NT2/D1 (cell line): ENCODE measurements at regions not wholly inside any gene's neighbourhood (a gene's known extent, or its start where the extent isn't known, plus 50 kb on each side); places are given as distances from the start of the nearest gene placed in this dataset.

Source experiments
- DNase-seq: peaks from one replicate; pipeline ENCODE4 v3.0.0-alpha.2; 2011; ENCODE audit warnings: low read depth, low spot score
- H3K27me3 ChIP-seq: 2 replicates; pipeline ENCODE4 v1.6.0; 2011; ENCODE audit warnings: mild to moderate bottlenecking; ENCODE audit not compliant: insufficient read length, insufficient read depth
- H3K36me3 ChIP-seq: 2 replicates; pipeline ENCODE4 v1.6.1; 2011; ENCODE audit warnings: mild to moderate bottlenecking, low read length, mixed read lengths; ENCODE audit not compliant: insufficient read depth, insufficient read length
- H3K4me1 ChIP-seq: 2 replicates; pipeline ENCODE4 v1.5.1; 2011; ENCODE audit not compliant: insufficient read depth, insufficient read length
- H3K4me3 ChIP-seq: 2 replicates; pipeline ENCODE4 v1.5.1; 2011; ENCODE audit warnings: low read depth; ENCODE audit not compliant: insufficient read length
- H3K9ac ChIP-seq: 2 replicates; pipeline ENCODE4 v1.6.0; 2011; ENCODE audit warnings: low read depth; ENCODE audit not compliant: insufficient read length
- H3K9me3 ChIP-seq: 2 replicates; pipeline ENCODE4 v1.5.1; 2011; ENCODE audit warnings: mild to moderate bottlenecking, low read length; ENCODE audit not compliant: insufficient read depth
- SUZ12 ChIP-seq: IDR thresholded peaks from 2 replicates; pipeline ENCODE4 v1.6.1; 2011; ENCODE audit not compliant: insufficient read length, insufficient read depth; ENCODE audit errors: extremely low read depth
- YY1 ChIP-seq: IDR thresholded peaks from 2 replicates; pipeline ENCODE4 v1.6.1; 2011; ENCODE audit not compliant: insufficient read length, insufficient read depth
- ZNF274 ChIP-seq: IDR thresholded peaks from 2 replicates; pipeline ENCODE4 v1.6.1; 2011; ENCODE audit warnings: mild to moderate bottlenecking, low read depth, low read length

DNA sequence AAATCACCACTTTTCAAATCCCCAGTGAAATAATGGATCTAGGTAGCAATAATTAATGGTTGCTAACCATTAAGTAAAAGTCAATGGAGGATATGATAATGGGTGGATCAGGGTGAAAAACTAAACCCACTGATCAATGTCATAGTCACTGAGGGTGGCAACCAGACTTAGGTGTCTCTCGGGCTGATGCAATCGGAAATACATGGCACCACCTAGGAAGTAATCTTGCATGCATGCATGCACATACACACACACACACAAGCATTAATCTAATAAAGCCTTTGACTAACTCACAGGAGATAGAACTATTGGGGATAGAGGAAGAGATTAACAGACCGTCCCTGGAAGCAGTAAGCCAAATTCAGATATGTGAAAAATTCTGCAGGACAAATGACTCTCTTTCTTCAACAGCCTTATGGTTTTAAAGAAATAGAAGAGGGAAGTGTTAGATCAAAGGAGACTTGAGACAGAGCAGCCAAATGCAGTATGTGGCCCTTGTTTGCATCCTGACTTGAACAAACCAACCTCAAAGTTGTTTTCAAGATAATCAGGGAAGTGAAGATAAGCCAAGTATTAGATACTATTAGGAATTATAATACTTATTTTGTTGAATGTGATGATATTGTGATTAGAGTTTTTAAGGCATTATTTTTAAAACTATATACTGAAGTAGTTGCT, 186.0 kb upstream of the RMP24 start:
- no peak overlapping the region for H3K9ac ChIP-seq
- no peak for DNase-seq
- H3K4me3 ChIP-seq = no peak overlapping the region
- no peaks in the 10 kb centered on the region for H3K36me3 ChIP-seq
- no peak for TF ChIP-seq YY1
- TF ChIP-seq ZNF274 = no peak
- TF ChIP-seq SUZ12 = no peak
- H3K27me3 ChIP-seq = no peaks in the 10 kb centered on the region
- H3K4me1 ChIP-seq = no peaks in the 10 kb centered on the region
- no peaks in the 10 kb centered on the region for H3K9me3 ChIP-seq

- DNase-seq = no peak
- TF ChIP-seq SUZ12 (no peak), ZNF274 (no peak), YY1 (no peak)
- Histone ChIP-seq H3K4me1 (no peaks in the 10 kb centered on the region), H3K4me3 (no peak overlapping the region), H3K9me3 (no peaks in the 10 kb centered on the region), H3K9ac (no peak overlapping the region), H3K36me3 (no peaks in the 10 kb centered on the region), H3K27me3 (no peaks in the 10 kb centered on the region)
Observed at GRCh38 chr18:35789543-35789942, 182.9 kb upstream of the RMP24 start.

- Histone ChIP-seq H3K9me3 (no peaks in the 10 kb centered on the region), H3K4me1 (no peaks in the 10 kb centered on the region), H3K4me3 (no peak overlapping the region), H3K27me3 (no peaks in the 10 kb centered on the region), H3K36me3 (no peaks in the 10 kb centered on the region), H3K9ac (no peak overlapping the region)
- TF ChIP-seq YY1 (no peak), ZNF274 (no peak), SUZ12 (no peak)
- DNase-seq = no peak
Observed at GRCh38 chr18:35797948-35798347, 174.5 kb upstream of the RMP24 start.

DNA sequence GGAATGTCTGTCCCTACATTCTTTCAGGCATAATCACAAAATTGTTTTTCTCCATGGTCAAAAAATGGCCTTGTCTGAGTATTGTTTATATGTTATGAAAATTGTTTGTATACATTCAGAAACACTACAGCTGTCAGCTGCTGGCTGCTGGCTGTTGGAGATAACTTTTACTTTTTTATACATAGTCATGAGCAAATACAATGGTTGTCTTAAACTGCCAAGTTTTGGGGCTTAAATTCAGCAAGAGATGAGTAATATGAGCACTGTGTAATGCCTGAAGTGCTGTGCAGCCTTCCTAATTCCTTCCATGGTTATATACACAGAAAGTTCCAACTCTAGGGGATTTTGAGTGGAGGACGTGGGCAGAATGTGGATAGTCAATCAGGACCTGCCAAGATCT, 168.9 kb upstream of the RMP24 start:
- H3K27me3 ChIP-seq = no peaks in the 10 kb centered on the region
- TF ChIP-seq ZNF274 (no peak), SUZ12 (no peak), YY1 (no peak)
- no peaks in the 10 kb centered on the region for H3K36me3 ChIP-seq
- no peaks in the 10 kb centered on the region for H3K4me1 ChIP-seq
- H3K9ac ChIP-seq = no peak overlapping the region
- no peaks in the 10 kb centered on the region for H3K9me3 ChIP-seq
- H3K4me3 ChIP-seq = no peak overlapping the region
- DNase-seq = no peak

DNA sequence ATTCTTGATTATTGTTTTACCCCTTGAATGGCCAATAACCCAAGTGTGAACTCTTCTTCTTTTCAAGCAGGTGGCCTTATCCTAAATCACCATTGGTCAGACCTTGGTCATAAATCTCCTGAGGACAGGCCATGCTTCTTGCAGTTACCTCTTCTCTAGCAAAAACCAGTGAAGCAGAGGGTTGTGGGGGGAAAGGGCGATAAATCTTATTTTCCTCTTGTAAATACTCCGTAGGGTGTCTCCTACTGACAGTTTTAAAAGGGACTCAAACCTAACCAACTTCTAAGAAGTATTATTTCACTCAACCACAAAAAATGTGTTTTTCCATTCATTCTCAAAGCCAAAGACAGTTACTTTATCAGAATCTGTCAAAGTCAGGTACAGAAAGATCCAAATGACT, 168.1 kb upstream of the RMP24 start:
- no peak overlapping the region for H3K4me3 ChIP-seq
- no peaks in the 10 kb centered on the region for H3K9me3 ChIP-seq
- DNase-seq = no peak
- H3K27me3 ChIP-seq = no peaks in the 10 kb centered on the region
- no peak for TF ChIP-seq SUZ12
- no peak for TF ChIP-seq YY1
- no peak for TF ChIP-seq ZNF274
- no peak overlapping the region for H3K9ac ChIP-seq
- no peaks in the 10 kb centered on the region for H3K36me3 ChIP-seq
- no peaks in the 10 kb centered on the region for H3K4me1 ChIP-seq

DNA sequence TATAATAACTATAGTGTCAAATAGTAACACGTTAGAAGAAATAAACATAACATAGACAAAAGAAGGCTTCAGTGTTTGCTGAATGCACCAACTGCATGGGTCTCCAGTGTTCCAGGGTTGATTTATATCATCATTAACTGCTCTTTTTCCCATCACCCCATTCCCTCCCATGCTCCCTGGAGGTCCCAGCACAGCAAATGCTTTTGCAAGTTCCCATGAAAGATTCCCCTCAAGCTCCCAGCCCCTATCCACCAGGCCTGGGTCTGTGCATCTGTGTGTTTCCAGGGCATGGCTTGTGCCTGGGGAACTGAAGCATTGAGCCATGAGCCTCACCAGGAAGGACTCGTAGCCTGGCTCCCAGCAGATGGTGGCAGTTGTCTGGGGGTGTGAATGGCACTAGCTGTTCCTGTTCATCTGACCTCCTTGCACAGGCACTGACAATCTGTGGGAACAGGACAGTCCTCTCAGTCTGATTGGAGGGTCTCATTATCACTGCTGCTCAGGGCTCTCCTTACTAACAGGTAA, 164.6 kb upstream of the RMP24 start:
- Histone ChIP-seq H3K36me3 (no peaks in the 10 kb centered on the region), H3K4me3 (no peak overlapping the region), H3K9me3 (no peaks in the 10 kb centered on the region), H3K27me3 (no peaks in the 10 kb centered on the region), H3K9ac (no peak overlapping the region), H3K4me1 (no peaks in the 10 kb centered on the region)
- no peak for DNase-seq
- TF ChIP-seq YY1 (no peak), ZNF274 (no peak), SUZ12 (no peak)

- no peak for DNase-seq
- Histone ChIP-seq H3K36me3 (no peaks in the 10 kb centered on the region), H3K9me3 (no peaks in the 10 kb centered on the region), H3K4me3 (no peak overlapping the region), H3K27me3 (no peaks in the 10 kb centered on the region), H3K4me1 (no peaks in the 10 kb centered on the region), H3K9ac (no peak overlapping the region)
- no peak for TF ChIP-seq YY1
- TF ChIP-seq ZNF274 = no peak
- no peak for TF ChIP-seq SUZ12
Observed at GRCh38 chr18:35808796-35809195, 163.7 kb upstream of the RMP24 start.

- TF ChIP-seq YY1 = no peak
- no peaks in the 10 kb centered on the region for H3K27me3 ChIP-seq
- H3K4me3 ChIP-seq = no peak overlapping the region
- no peaks in the 10 kb centered on the region for H3K36me3 ChIP-seq
- DNase-seq = no peak
- no peaks in the 10 kb centered on the region for H3K4me1 ChIP-seq
- H3K9me3 ChIP-seq = no peaks in the 10 kb centered on the region
- H3K9ac ChIP-seq = no peak overlapping the region
Observed at GRCh38 chr18:35810520-35810919, 162.0 kb upstream of the RMP24 start.
